Activated B cell treated with CpG ODN at 0.5 μM for 24 hours (primary cell): ENCODE measurements at regions not wholly inside any gene's neighbourhood (a gene's known extent, or its start where the extent isn't known, plus 50 kb on each side); places are given as distances from the start of the nearest gene placed in this dataset.

Source experiments
- ATAC-seq: fragments of 200-7000 bp; cut with Tn5 transposase; one replicate; pipeline ENCODE4 v1.10.0; 2021; ENCODE audit warnings: low read depth, mild to moderate bottlenecking, moderate library complexity
- CTCF ChIA-PET: fragments of 350-600 bp; sonication (Branson Sonifier 250); formaldehyde crosslinking; loops from one replicate; lab custom pipeline; 2021; ENCODE audit warnings: antibody characterized with exemption; lab: Charles Lee
- POLR2A ChIA-PET: fragments of 350-600 bp; sonication (Branson Sonifier 250); formaldehyde crosslinking; loops from one replicate; lab custom pipeline; 2021; ENCODE audit warnings: antibody characterized with exemption; lab: Charles Lee
- DNase-seq: peaks from one replicate; pipeline ENCODE4 v3.0.0; 2022
- H3K27ac Mint-ChIP-seq: one replicate; pipeline ENCODE4 v1.8.0; 2020; ENCODE audit warnings: mixed read lengths
- H3K27me3 Mint-ChIP-seq: one replicate; pipeline ENCODE4 v1.8.0; 2021; ENCODE audit warnings: mixed read lengths
- H3K36me3 Mint-ChIP-seq: one replicate; pipeline ENCODE4 v1.8.0; 2021; ENCODE audit warnings: low read depth, mixed read lengths
- H3K4me1 Mint-ChIP-seq: one replicate; pipeline ENCODE4 v1.8.0; 2021; ENCODE audit warnings: mixed read lengths
- H3K4me3 Mint-ChIP-seq: one replicate; pipeline ENCODE4 v1.8.0; 2020; ENCODE audit warnings: mild to moderate bottlenecking, mixed read lengths
- H3K9me3 Mint-ChIP-seq: one replicate; pipeline ENCODE4 v1.8.0; 2020; ENCODE audit warnings: mixed read lengths
- CTCF ChIP-seq: fragments of 200-600 bp; IDR thresholded peaks from one replicate; pipeline ENCODE4 v1.8.0; 2022; ENCODE audit warnings: antibody characterized with exemption, mild to moderate bottlenecking
- intact Hi-C: fragments of 100-400 bp; cut with micrococcal nuclease; formaldehyde crosslinking; loops from one replicate; pipeline ENCODE4 v1.15.1; 2024

DNA sequence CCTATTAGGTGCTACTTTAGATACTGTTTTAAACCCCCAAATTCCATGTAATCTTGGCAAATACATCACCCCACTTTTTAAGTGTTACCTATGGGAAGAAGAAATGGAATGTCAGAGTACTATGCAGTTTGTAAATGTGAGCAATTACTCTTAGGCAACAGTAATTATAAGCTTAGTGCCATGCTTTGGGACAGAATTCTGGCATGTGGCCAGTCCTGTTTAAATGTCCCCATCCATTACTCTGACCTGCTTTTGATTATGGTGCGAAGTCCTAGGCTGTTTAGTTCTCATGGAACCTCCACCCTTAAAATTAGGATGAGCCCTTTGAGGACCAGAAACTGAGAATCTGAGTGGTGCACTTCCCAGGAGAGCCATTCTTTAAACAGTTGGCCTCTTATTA lies 321.4 kb upstream of the RGS6 start:
- ChIA-PET CTCF (no interaction called here), POLR2A (no interaction called here)
- intact Hi-C loops: no loop called here
- DNase-seq (no peak), ATAC-seq (no peak)
- H3K27ac Mint-ChIP-seq: no peak overlapping the region
- no peak overlapping the region for H3K4me3 Mint-ChIP-seq
- H3K9me3 Mint-ChIP-seq: no peaks in the 10 kb centered on the region
- TF ChIP-seq CTCF: no peak
- H3K36me3 Mint-ChIP-seq: peaks cover 23% of the 10 kb centered on the region
- H3K27me3 Mint-ChIP-seq: no peaks in the 10 kb centered on the region
- H3K4me1 Mint-ChIP-seq: peaks cover 36% of the 10 kb centered on the region

DNA sequence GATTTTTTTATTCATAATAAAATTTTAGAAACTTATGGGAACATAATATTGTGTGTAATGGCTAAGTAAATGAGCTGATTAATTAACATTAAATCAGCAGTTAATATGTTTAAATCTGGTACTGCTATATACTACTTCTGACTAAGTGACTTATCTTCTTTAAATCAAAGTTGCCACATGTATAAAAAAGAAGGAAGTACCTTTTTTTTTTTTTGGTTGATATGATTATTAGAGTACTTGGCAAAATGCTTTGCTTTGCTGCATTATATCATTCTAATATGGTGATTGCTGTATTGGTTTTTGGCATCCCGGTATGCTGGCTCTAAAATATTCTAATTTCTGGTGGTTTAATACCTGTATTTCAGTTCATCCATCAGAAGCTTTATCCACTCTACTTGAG lies 319.1 kb upstream of the RGS6 start:
- CTCF ChIA-PET: interaction anchor here (0.6 kb wide), 1 partner anchor 80 kb away, joined by 5 read pairs; no protein-coding TSS in a partner anchor
- ATAC-seq (no peak), DNase-seq (no peak)
- no peak for TF ChIP-seq CTCF
- no peak overlapping the region for H3K27ac Mint-ChIP-seq
- peaks cover 20% of the 10 kb centered on the region for H3K36me3 Mint-ChIP-seq
- H3K9me3 Mint-ChIP-seq: no peaks in the 10 kb centered on the region
- intact Hi-C loops: no loop called here
- H3K4me1 Mint-ChIP-seq: peaks cover 31% of the 10 kb centered on the region
- POLR2A ChIA-PET: no interaction called here
- H3K27me3 Mint-ChIP-seq: no peaks in the 10 kb centered on the region
- H3K4me3 Mint-ChIP-seq: no peak overlapping the region

DNA sequence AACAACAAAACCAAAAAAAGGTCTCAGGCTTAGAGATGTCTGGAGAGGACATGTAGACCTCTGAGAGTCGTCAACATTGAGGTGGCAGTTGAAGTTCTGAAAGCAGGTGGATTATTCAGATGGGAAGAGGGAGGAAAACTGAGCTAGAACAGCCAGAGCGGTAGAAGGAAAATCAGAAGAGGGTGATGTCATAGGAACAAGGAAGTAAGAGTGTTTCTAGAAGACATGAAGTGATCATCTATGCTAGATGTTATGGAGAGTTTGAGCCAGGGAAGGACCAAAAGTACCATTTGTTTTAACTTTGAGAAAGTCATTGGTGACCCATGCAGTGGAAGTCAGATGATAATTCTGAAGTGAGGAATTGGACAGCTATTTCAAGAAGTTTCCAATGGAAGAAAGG lies 316.2 kb upstream of the RGS6 start:
- TF ChIP-seq CTCF: no peak
- Mint-ChIP-seq H3K27me3 (no peaks in the 10 kb centered on the region), H3K27ac (no peak overlapping the region), H3K4me3 (no peak overlapping the region), H3K4me1 (peaks cover 52% of the 10 kb centered on the region), H3K36me3 (peaks cover 44% of the 10 kb centered on the region), H3K9me3 (no peaks in the 10 kb centered on the region)
- intact Hi-C loops: no loop called here
- CTCF ChIA-PET: no interaction called here
- ATAC-seq: no peak
- POLR2A ChIA-PET: no interaction called here
- no peak for DNase-seq

DNA sequence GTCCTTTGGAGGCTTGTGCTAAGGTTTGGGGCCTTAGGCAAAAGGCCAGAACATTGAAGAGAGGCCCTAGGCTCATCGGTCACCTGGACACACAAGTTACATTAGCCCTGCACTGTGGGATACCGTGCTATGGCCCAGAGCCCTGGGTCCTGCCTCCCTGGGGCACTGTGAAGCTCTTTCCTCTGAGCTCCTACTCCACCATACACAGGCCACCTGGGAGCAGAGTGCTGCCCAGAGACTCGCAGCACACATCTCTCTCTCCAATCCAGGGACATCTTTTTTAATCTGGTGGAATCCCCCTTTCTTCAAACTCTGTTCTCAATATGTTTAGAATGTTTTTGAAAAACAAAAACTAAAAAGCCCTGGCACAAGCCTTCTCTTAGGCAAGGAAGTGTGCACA lies 314.2 kb upstream of the RGS6 start:
- no peak for ATAC-seq
- no peak overlapping the region for H3K4me3 Mint-ChIP-seq
- no peak overlapping the region for H3K27ac Mint-ChIP-seq
- H3K27me3 Mint-ChIP-seq: no peaks in the 10 kb centered on the region
- DNase-seq: no peak
- intact Hi-C loops: no loop called here
- TF ChIP-seq CTCF: no peak
- ChIA-PET POLR2A (no interaction called here), CTCF (no interaction called here)
- peaks cover 55% of the 10 kb centered on the region for H3K36me3 Mint-ChIP-seq
- no peaks in the 10 kb centered on the region for H3K9me3 Mint-ChIP-seq
- H3K4me1 Mint-ChIP-seq: peaks cover 53% of the 10 kb centered on the region

- no peak for ATAC-seq
These were observed 313.5 kb upstream of the RGS6 start for GRCh38 chr14:71618716-71619115.

More at GRCh38 chr14:71618716-71619115, 313.5 kb upstream of the RGS6 start:
- Mint-ChIP-seq H3K27ac (peak overlapping the region; percentile 35), H3K36me3 (peaks cover 60% of the 10 kb centered on the region), H3K4me1 (peaks cover 50% of the 10 kb centered on the region), H3K27me3 (no peaks in the 10 kb centered on the region), H3K9me3 (no peaks in the 10 kb centered on the region), H3K4me3 (no peak overlapping the region)
- intact Hi-C loops: loop anchor here (1.0 kb wide), 1 partner anchor 63 kb away; no protein-coding TSS in a partner anchor
- no peak for DNase-seq
- TF ChIP-seq CTCF: no peak
- ChIA-PET POLR2A (no interaction called here), CTCF (no interaction called here)
